ENCODE measurements at regions not wholly inside any gene's neighbourhood (a gene's known extent, or its start where the extent isn't known, plus 50 kb on each side); places are given as distances from the start of the nearest gene placed in this dataset.

DNA sequence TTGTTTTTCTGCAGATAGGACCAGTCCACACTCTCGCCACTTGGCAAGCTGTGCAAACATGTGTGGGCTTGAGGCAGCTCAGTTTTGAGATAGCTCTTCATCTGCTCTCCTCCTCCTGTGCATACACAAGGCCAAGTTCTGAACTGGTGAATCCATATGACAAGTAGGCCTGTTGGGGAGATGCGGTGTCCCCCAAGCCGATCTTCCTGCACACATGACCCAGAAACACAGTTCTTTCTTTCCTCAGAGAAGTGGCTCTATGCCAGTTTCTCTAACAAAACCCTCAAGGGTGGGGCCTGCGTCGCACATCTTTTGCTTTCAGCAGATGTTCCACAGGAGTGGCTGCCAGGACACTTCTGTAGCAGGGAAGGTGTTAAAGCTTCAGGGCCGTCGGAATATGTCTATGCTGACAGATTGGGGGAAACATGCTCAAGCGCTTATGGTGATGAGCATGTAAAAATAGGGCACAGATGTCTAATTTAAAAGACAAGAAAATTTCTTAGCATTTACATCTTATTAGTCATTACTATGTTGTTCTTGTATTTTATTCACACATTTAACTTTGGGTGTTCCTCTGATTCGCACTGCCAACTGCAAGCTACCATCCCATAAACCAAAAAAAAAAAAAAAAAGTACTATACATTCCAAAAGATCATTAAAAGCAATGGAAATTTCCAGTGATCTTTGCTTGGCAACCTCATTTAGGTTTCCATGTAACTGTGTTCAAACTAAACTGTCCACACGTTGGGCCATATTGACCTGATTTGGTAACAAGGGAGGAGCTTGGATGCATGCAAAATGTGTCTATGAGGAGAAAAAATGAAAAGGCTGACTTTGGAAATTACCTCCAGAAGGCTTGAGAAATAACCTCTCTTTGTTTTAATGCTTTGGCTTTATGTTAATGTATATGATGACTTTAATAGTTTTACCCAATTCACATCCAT lies 1055.5 kb upstream of the KLHL29 start:
- TF ChIP-seq CTCF (IDR thresholded peaks at IDR 0.05), result no peak
- TF ChIP-seq POLR2A (IDR thresholded peaks at IDR 0.05), result no peak
- no peak for TF ChIP-seq POLR2AphosphoS5 (IDR thresholded peaks at IDR 0.05)
- 56% methylated on average over 10 of the region's 10 CpGs for WGBS
- DNase-seq (ENCODE audit: low spot score), result no peak
- Histone ChIP-seq H3K4me3 (no peak overlapping the region), H3K36me3 (no peaks in the 10 kb centered on the region), H3K27ac (no peak overlapping the region), H3K9me3 (no peaks in the 10 kb centered on the region), H3K4me1 (replicated peaks) (no peaks in the 10 kb centered on the region), H3K27me3 (replicated peaks; ENCODE audit: insufficient read depth) (no peaks in the 10 kb centered on the region)
- intact Hi-C loops (cut with DNase I), result no loop called here

- no peak for DNase-seq (ENCODE audit: low spot score)
- Histone ChIP-seq H3K4me1 (replicated peaks) (no peaks in the 10 kb centered on the region), H3K4me3 (no peak overlapping the region), H3K27ac (no peak overlapping the region), H3K9me3 (no peaks in the 10 kb centered on the region), H3K27me3 (replicated peaks; ENCODE audit: insufficient read depth) (no peaks in the 10 kb centered on the region), H3K36me3 (no peaks in the 10 kb centered on the region)
- intact Hi-C loops (cut with DNase I), result no loop called here
- WGBS, result 70% methylated on average over 2 of the region's 2 CpGs
- TF ChIP-seq POLR2A (IDR thresholded peaks at IDR 0.05) (no peak), CTCF (IDR thresholded peaks at IDR 0.05) (no peak), POLR2AphosphoS5 (IDR thresholded peaks at IDR 0.05) (no peak)
Observed at GRCh38 chr2:22336414-22336813, 1048.6 kb upstream of the KLHL29 start.

DNA sequence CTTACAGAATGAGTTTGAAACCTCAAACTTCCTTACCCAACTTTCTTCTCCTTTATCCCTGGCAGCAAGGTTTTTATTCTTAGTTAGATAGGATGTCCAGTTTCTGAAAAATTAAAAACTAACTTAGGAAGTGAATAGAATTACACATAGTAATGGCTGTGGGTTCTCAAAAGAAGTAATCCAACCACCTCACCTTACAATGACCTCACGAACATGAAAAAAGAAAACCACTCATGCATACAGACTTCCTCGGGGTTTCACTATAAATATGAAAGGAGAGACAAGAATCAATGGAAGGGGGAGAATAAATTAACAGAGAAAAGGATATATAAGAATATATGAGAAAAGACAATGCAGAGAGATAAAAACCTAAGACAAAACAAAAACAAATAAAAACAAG lies 1044.3 kb upstream of the KLHL29 start:
- WGBS, result 66% methylated on average over 2 of the region's 2 CpGs

GRCh38 chr2:22347306-22347705 lies 1037.7 kb upstream of the KLHL29 start:
- no peak overlapping the region for H3K4me3 ChIP-seq
- DNase-seq (ENCODE audit: low spot score), result no peak
- no peaks in the 10 kb centered on the region for H3K27me3 ChIP-seq (replicated peaks; ENCODE audit: insufficient read depth)
- intact Hi-C loops (cut with DNase I), result no loop called here
- no peak overlapping the region for H3K27ac ChIP-seq
- WGBS, result 92% methylated on average over 2 of the region's 2 CpGs
- no peaks in the 10 kb centered on the region for H3K9me3 ChIP-seq
- TF ChIP-seq POLR2A (IDR thresholded peaks at IDR 0.05) (no peak), CTCF (IDR thresholded peaks at IDR 0.05) (no peak), POLR2AphosphoS5 (IDR thresholded peaks at IDR 0.05) (no peak)
- H3K4me1 ChIP-seq (replicated peaks), result no peaks in the 10 kb centered on the region
- no peaks in the 10 kb centered on the region for H3K36me3 ChIP-seq

More for the DNA sequence above, 1044.3 kb upstream of the KLHL29 start:
- Histone ChIP-seq H3K4me3 (no peak overlapping the region), H3K36me3 (no peaks in the 10 kb centered on the region), H3K27ac (no peak overlapping the region), H3K4me1 (replicated peaks) (no peaks in the 10 kb centered on the region), H3K27me3 (replicated peaks; ENCODE audit: insufficient read depth) (no peaks in the 10 kb centered on the region), H3K9me3 (no peaks in the 10 kb centered on the region)
- no peak for TF ChIP-seq POLR2AphosphoS5 (IDR thresholded peaks at IDR 0.05)
- TF ChIP-seq POLR2A (IDR thresholded peaks at IDR 0.05), result no peak
- TF ChIP-seq CTCF (IDR thresholded peaks at IDR 0.05), result no peak
- intact Hi-C loops (cut with DNase I), result no loop called here
- DNase-seq (ENCODE audit: low spot score), result no peak

GRCh38 chr2:22350621-22351020 lies 1034.4 kb upstream of the KLHL29 start:
- intact Hi-C loops (cut with DNase I), result loop anchor here (10.0 kb wide), 1 partner anchor 1004 kb away; no protein-coding TSS in a partner anchor
- Histone ChIP-seq H3K4me1 (replicated peaks) (no peaks in the 10 kb centered on the region), H3K27me3 (replicated peaks; ENCODE audit: insufficient read depth) (no peaks in the 10 kb centered on the region), H3K36me3 (no peaks in the 10 kb centered on the region), H3K9me3 (no peaks in the 10 kb centered on the region), H3K27ac (no peak overlapping the region), H3K4me3 (no peak overlapping the region)
- no peak for TF ChIP-seq CTCF (IDR thresholded peaks at IDR 0.05)
- TF ChIP-seq POLR2AphosphoS5 (IDR thresholded peaks at IDR 0.05), result no peak
- no peak for TF ChIP-seq POLR2A (IDR thresholded peaks at IDR 0.05)
- WGBS, result 39% methylated on average over 7 of the region's 7 CpGs
- DNase-seq (ENCODE audit: low spot score), result no peak
